HUDEP-2 (cell line): ENCODE measurements at regions not wholly inside any gene's neighbourhood (a gene's known extent, or its start where the extent isn't known, plus 50 kb on each side); places are given as distances from the start of the nearest gene placed in this dataset.
"Not testable (repeated sequence)": the region's sequence is repeated elsewhere in the genome, so short reads cannot be mapped to it uniquely, and the experiment has no call there.

Experiments
- DNase-seq, 76 experiments: peaks; one replicate each; lab custom pipeline; 2025; ENCODE audit not compliant: unreplicated experiment in 76 of 76; lab: John Stamatoyannopoulos, UW

- DNase-seq: peak in 1 of 76 experiments; percentile 3
Measured at GRCh38 chr7:104074529-104074928, 85.1 kb upstream of the RELN start.

DNA sequence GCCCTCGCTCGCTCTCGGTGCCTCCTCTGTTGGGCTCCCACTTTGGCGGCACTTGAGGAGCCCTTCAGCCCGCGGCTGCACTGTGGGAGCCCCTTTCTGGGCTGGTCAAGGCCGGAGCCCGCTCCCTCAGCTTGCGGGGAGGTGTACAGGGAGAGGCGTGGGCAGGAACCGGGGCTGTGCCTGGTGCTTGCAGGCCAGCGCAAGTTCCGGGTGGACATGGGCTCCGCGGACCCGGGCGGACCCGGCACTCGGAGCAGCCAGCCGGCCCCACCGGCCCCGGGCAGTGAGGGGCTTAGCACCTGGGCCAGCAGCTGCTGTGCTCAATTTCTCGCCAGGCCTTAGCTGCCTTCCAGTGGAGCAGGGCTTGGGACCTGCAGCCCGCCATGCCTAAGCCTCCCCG, 82.2 kb upstream of the RELN start:
- DNase-seq: not testable (repeated sequence)

- no peak for DNase-seq
Measured at GRCh38 chr7:104065491-104065890, 76.0 kb upstream of the RELN start.

GRCh38 chr7:104064969-104065387, 75.5 kb upstream of the RELN start:
- DNase-seq: no peak

DNA sequence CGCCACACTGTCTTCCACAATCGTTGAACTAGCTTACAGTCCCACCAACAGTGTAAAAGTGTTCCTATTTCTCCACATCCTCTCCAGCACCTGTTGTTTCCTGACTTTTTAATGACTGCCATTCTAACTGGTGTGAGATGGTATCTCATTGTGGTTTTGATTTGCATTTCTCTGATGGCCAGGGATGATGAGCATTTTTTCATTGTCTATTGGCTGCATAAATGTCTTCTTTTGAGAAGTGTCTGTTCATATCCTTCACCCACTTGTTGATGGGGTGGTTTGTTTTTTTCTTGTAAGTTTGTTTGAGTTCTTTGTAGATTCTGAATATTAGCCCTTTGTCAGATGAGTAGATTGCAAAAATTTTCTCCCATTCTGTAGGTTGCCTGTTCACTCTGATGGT, 74.3 kb upstream of the RELN start:
- not testable (repeated sequence) for DNase-seq

DNA sequence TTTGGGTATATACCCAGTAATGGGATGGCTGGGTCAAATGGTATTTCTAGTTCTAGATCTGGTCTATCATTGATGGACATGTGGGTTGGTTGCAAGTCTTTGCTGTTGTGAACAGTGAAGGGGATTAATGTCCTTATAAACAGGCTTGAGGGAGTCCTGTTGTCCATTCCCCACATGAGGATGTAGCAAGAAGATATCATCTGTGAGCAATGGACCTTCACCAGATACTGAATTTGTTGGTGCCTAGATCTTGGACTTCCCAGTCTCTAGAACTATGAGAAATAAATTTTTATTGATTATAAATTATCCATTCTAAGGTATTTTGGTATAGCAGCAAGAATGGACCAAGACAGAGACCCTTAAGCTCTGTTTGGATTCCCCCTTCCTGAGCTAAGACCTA, 72.2 kb upstream of the RELN start:
- DNase-seq: no peak

GRCh38 chr7:104059837-104060236, 70.4 kb upstream of the RELN start:
- DNase-seq: not testable (repeated sequence)

- DNase-seq: no peak
Measured at GRCh38 chr7:104059103-104059502, 69.6 kb upstream of the RELN start.

GRCh38 chr7:104054362-104054761, 64.9 kb upstream of the RELN start:
- DNase-seq: no peak

- DNase-seq: no peak
Measured at GRCh38 chr7:104052979-104053378, 63.5 kb upstream of the RELN start.

- no peak for DNase-seq
Measured at GRCh38 chr7:104048055-104048454, 58.6 kb upstream of the RELN start.

- DNase-seq: peak in 4 of 76 experiments; percentile 2 to 13 (median 6)
Measured at GRCh38 chr7:104045183-104045582, 55.7 kb upstream of the RELN start.

DNA sequence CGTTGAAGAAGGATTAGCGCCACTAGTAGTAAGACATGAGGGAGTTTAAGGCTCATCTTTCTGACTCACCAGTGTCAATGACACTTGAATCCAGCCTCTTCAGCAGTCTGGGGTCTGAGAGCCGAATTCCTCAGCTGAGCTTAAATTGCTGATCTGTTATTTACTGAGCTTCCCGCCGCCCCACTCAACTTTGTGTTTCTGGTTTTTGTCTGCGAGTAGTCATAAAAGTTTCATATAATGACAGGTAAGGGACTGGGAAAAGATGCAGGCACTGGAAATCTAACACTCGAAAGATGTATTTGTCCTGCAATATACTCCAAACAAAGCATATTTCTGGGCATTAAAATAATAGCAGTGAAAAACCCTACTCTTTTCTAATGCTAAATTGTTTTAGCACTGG, 51.2 kb upstream of the RELN start:
- no peak for DNase-seq

DNA sequence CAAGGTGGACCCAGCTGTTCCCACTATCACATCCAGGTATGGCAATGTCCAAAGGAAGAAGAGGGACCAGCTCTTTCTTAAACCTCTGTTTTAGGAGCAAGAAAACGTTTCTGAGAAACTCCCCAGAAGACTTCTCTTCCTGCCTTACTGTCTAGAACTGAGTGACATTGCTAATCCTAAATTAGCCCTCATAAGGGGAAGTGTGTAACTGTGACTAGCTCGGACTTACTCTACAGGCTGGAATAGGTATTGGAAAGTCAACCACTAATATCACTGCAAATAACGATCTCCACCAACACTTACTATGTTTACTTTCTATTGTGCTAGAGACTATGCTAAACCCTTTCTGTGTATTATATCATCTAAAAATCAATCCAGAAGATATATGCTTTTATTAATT, 49.9 kb upstream of the RELN start:
- DNase-seq: no peak
